GM18508 (cell line): ENCODE measurements at regions not wholly inside any gene's neighbourhood (a gene's known extent, or its start where the extent isn't known, plus 50 kb on each side); places are given as distances from the start of the nearest gene placed in this dataset.
A peak's percentile ranks its signal among the peaks of the same experiment; 100 is the strongest.
"Not testable (repeated sequence)": the region's sequence is repeated elsewhere in the genome, so short reads cannot be mapped to it uniquely, and the experiment has no call there.

Source experiments
- ATAC-seq: cut with Tn5 transposase; IDR thresholded peaks from one replicate; pipeline ENCODE4 v1.9.1; 2021; ENCODE audit warnings: moderate number of reproducible peaks; ENCODE audit not compliant: insufficient read depth, unreplicated experiment

DNA sequence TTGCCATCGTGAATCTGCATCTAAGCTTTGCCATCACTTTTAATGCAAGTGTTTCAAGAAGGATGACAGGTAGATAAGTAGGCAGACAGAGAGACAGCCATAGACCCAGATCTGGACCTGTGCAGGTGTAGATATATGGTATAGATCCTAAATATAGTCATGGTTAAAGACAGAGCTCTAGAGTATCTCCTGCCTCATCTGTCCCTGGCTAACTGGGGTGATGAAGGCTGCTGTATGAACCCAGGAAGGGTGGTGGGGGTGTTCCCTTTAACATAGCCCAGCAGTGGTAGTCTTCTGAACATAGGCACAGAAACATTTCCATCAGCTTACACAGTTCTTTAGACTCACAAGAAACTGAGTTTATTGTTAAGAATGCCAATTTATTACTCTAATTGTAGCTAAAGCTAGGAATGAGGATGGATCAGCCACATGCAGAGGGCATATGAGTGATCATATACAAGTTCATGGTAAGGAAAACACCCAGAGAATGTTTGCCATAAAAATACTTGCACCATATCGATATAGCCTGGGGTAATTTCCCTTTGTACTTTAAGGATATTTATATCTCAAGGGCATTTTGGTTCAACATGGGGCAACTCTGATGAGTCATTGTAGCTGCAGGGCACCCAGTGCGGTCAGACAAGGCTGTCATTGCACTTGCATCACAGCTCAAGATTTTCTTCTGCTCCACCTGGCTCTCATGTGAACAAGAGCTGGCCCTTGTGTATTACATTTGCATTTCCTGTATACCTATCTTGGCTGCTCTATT is 587.2 kb downstream of the EPM2A start:
- peak; percentile 47 for ATAC-seq

DNA sequence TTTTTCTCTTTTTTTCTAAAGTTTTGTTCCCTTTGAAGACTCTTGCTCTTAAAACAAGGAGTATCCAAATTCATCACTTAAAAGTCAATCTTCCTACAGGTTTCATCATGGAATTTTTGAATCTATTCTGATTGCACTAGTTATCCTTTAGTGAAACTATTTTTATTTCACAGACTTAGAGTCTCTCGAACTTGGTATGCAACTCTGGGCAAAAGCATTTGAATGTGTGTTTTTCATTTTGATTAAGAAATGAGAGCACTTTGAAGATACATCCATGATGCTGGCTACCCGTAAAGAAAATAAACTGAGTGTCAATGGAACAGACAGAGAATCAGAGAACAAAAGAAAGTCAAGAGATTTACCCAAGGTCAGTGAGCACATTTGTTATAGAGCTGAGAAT is 586.5 kb downstream of the EPM2A start:
- ATAC-seq: no peak

DNA sequence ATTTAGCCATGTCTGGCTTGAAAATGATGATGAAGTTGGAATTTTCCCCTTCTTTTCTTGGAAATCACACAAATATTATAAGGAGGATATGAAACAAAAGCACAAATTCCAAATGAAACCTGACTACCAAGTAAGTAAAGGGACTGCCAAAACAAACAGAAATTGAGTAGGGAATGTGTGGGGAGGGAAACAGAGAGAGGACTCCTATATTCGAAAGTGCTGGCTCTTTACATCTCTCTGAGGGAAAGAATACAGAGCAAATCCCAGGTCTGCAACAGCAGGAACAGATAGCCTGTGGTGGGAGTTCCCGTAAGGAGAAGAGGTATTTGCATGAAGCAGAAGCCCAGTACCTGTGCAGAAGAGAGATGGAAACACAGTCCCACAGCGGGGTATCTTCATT is 583.7 kb downstream of the EPM2A start:
- no peak for ATAC-seq

DNA sequence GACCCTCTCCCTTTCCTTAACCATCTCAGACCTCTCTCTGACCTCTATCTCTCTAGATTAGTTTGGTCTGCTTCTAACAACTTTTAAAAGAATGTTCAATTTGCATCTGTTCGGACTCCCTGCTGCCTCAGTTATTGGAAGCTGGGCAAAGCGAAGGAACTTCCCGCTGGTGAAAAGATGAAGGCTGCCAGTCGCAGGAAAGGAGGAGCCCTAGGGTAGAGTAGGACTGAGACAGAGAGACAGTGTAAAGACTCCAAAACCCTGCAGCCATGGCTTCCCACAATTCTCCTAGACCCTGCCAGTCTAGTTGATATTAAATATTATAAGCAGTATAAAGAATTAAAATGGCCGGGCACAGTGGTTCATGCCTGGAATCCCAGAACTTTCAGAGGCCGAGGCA is 581.8 kb downstream of the EPM2A start:
- ATAC-seq: no peak

DNA sequence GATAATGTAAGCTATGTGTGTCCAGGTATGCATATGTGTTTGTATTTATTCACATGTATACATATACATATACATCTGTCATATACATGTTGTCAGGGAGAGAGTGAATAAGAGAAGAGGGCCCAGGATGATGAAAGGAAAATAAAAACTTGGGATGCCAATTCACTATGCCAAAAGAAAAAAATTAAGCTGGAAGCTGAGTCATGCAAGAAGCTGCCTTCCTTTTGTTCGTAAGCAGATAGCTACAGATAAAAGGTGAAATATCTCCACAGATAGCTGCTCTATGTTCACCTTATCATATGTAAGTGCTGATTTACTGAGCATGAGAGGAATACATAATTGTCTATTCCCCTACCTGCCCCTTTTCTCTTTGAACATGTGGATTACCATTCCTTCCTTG is 579.9 kb downstream of the EPM2A start:
- no peak for ATAC-seq

DNA sequence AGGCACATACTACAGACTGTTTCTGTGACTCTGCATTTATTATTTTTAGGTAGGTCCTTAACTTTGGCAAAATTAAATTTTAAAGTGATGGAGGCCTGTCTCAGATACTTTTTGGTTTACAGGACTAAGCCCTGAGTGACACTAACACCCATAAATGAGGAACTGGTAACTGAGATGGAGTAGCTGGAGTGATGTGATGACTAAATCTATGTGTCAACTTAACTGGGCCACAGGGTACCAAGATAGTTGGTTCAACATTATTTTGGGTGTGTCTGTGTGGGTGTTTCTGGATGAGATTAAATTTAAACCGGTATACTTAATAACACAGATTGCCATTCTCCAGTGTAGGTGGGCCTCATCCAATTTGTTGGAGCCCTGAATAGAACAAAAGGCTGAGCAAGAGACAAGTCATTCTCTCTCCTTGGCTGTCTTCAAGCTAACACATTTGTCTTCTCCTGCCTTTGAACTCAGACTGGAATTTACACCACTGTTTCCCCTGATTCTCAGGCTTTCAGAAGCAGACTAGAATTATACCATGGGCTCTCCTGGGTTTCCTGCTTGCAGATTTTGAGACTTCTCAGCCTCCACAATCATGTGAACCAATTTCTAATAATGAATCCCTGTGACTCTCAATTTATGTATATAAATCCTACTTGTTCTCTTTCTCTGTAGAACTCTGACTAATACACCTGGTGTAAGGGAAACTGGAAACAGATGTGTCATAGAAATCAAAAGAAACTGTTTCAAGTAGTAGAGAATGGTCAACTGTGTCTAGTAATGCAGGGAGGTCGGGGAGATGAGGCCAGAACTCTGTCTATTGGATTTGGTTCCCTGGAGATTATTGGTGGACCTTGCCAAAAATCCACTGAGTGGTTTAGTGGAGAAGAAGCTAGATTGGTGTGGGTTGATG is 579.2 kb downstream of the EPM2A start:
- no peak for ATAC-seq

DNA sequence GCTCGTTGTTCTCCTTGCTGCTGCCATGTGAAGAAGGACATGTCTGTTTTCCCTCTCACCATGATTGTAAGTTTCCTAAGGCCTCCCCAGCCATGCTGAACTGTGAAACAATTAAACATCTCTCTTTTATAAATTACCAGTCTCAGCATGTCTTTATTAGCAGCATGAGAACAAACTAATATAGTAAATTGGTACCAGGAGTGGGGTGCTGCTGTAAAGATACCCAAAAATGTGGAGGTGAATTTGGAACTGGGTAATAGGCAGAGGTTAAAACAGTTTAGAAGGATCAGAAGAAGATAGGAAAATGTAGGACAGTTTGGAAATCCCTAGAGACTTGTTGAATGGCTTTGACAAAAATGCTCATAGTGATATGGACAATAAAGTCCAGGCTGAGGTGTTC is 576.7 kb downstream of the EPM2A start:
- ATAC-seq: not testable (repeated sequence)

DNA sequence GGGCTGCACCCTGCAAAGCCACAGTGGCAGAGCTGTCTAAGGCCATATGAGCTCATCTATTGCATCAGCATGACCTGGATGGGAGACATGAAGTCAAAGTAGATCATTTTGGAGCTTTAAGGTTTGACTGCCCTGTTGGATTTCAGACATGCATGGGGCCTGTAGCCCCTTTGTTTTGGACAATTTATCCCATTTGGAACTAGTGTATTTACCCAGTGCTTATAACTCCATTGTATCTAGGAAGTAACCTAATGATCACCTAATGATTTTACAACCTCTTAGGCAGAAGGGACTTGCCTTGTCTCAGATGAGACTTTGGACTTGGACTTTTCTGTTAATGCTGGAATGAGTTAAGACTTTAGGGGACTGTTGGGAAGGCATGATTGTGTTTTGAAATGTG is 575.4 kb downstream of the EPM2A start:
- no peak for ATAC-seq

DNA sequence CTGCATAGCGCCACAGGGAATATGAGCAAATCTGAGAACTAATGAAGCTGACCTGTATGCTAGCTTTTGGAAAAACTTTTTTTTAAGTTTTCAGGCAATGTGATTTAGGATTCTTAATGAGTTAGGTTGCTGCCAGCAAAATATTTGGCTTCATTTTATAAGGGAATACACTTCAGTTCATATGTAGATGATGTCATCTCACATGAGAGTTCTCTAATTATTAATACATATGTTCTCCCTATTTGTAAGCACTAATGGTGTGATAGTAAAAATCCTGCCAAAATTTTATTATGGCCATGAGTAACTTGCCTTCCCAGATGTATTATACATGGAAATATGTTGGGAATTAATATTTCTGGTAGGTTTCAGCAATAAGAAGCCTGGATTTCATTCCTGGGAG is 573.8 kb downstream of the EPM2A start:
- ATAC-seq: no peak

DNA sequence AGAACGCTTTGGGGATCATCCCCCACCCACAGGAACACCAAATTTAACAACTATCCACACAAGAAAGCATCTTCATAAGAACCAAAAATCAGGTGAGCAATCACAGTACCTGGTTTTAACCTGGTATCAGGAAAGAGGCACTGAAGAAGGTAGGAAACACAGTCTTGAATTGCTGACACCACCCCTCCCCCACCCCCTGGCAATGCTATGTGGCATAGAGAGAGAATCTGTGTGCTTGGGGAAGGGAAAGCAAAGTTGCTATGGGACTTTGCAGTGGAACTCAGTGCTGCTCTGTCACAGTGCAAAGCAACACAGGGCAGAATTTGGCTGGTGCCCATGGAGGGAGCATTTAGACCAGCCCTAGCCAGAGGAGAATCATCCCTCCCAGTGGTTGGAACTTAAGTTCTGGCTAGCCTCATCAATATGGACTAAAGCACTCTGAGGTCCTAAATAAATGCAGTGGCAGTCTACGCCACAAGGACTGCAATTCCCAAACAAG is 565.5 kb downstream of the EPM2A start:
- no peak for ATAC-seq

DNA sequence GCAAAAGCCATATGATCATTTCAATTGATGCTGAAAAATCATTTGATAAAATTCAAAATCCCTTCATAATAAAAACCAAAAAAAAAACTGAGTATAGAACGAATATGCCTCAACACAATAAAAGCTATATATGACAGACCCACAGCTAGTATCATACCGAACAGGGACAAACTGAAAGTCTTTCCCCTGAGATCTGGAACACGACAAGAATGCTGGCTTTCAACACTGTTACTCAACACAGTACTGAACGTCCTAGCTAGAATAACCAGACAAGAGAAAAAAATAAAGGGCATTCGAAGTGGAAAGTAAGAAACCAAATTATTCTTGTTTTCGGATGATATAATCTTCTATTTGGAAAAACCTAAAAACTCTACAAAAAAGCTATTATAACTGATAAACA is 559.9 kb downstream of the EPM2A start:
- no peak for ATAC-seq

DNA sequence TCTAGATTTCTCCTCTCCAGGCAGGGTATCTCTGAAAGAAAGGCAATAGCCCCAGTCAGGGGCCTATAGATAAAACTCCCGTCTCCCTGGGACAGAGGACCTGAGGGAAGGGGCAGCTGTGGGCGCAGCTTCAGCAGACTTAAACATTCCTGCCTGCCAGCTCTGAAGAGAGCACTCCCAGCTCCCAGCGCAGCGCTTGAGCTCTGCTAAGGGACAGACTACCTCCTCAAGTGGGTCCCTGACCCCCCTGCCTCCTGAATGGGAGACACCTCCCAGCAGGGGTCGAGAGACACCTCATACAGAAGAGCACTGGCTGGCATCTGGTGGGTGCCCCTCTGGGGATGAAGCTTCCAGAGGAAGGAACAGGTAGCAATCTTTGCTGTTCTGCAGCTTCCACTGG is 556.9 kb downstream of the EPM2A start:
- no peak for ATAC-seq

DNA sequence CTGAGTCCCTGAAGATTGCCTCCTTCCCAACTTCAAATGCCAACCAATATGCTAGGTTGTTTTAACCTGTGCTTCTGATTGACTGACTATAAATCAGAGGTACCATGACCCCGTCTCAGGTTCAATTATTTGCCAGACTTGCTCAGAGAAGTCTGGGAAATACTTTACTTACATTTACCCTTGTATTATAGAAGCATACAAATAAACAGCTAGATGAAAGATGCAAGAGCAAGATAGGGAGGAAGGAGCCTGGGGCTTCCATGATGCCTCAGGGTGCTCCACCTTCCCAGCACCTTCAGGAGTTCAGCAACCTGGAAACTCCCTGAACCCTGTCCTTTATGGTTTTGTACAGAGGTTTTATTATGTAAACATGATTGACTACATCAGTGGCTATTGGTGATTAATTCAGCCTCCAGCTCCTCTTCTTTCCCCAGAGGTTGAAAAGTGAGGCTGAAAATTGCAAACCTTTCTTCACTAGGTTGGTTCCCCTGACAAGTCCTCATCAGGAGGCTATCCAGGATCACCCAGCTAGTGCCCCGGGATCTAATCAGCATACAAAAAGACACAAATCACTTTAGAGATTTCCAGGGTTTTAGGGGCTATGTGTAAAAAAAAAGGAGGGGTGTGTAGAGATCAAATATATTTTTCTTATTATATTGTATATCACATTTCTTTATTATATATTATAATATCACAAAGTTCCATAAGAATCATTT is 547.7 kb downstream of the EPM2A start:
- no peak for ATAC-seq

DNA sequence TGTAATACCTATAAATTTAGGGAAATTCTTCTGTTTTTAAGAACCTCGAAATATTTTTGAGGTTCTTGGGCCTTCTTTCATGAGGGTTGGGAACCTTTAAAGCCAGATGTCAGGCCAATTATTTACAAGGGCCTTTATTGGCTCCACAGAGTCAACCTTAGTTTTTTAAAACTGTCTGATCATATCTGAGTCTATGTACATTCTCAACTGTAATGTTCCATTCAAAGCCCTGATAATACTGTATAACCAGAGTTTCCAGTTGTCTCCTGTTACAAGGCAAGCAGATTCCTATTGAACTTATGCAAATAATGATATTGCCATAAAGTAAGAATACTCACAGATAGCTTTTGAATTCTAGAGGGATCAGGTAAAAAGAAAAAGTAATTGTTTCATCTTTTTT is 545.5 kb downstream of the EPM2A start:
- ATAC-seq: no peak

DNA sequence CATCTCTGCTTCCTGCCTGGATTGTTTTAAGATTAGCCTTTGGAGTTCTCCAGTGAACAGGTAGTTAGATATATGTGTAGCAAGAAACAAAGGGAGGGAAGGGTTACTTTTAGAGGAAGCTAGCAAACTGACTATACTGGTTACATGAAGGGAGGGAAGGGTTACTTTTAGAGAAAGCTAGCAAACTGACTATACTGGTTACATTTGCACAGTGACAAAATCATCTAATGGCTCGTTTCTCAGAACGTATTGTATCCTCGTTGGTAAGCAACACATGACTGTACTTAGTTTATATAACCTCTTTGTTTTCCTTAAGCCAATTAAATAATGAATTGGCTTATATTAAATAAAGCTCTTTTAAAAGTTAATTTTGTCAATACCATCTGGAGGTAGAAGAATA is 540.9 kb downstream of the EPM2A start:
- ATAC-seq: no peak

DNA sequence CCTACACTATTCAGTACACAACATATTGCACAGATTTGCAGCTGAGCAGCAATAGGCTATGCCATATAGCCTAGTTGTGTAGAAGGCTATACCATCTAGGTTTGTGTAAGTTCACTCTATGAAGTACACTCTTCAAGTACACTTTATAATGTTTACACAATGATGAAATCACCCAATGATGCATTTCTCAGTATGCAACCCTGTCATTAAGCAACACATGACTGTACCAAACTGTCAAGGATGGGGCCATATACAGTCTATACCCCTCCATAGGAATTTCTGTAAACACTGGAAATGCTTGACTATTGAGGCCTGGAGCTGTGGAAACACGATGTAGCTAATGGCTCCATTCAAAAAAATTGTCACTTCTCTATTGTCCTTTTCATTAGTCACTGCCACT is 535.4 kb downstream of the EPM2A start:
- ATAC-seq: no peak

DNA sequence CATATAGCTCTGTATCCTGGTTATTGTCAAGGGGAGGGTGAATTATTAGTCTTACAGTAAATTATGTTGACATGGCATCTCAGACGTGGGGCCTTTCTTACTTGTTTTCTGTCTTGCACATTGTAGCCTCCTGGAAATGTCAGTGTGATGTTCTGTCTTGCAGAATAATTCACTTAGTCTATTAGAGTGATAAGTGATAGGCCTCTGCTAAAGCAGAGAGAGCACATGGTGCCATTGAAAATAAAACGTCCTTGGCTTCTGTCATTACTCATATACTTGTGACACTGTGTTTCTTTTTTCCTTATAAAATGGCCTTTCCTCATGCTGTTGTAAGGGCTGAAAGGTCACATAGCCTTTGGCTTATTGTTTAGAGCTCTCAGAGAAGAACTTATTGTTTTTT is 531.0 kb downstream of the EPM2A start:
- ATAC-seq: no peak

DNA sequence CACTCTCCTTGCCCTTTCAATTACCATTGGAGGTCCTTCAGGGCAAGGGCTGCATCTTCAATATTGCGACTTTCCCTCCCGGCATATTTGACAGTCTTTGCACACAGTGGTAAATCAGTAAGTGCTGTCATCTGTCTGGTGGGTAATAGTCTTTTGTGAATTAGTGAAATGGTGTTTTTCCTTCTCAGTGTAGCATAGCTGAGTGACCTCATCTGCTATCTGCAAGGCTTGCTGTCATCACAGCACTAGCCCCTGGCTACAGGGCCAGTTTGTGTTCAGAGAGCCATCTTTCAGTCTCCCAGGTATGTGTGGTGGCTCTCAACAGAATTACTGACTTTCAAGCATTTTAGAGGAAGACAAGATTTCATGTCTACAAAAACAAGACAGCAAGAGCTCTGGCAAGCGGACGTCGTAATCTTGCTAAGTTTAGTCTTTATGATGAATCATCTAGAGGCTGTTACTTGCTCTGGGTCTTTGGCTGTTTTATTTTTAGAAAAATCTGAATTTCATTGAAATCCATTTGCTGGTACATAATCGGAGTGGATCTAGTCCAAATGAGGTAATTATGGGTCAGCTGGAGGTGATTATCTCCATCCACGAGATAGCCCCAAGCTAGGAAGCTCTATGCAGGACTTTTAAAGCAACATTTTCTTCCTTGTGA is 528.9 kb downstream of the EPM2A start:
- ATAC-seq: no peak

DNA sequence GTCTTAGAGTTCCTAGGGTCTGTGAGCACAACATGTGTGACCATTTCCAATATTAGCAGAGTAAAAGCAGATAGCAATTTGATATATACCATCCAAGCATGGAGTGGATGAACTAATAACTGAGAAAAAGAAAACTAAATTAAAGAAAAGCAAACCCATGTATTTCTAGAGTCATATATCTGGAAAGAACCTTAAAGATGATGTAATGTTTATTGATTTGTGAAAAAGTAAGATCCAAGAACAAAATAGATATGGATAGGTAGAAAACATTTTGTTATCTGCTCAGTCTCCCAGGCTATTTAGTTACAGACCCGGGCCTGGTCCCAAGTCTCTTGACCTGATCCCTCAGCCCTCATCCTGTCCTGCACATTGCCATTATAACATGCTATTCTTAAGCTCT is 526.8 kb downstream of the EPM2A start:
- ATAC-seq: no peak

DNA sequence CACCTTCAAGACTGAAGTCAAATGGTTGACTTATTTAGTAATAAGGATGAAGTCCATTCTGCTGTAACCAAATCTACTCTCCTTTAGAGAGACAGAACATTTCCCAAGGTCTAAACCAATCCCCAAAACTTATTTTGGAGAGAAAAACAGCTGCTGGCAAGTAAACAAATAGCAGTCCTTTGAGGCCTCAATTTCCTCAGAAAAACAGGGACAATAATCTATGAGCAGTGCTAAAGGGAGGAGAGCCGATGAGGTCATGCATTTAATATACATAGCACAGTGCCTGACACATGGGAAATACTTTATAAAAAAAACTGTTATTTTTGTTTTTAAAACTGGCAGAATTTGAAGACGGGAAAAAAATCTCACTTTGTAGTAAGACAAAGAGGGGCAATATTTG is 526.0 kb downstream of the EPM2A start:
- no peak for ATAC-seq
